K562 (cell line): ENCODE measurements at regions not wholly inside any gene's neighbourhood (a gene's known extent, or its start where the extent isn't known, plus 50 kb on each side); places are given as distances from the start of the nearest gene placed in this dataset.
A peak's percentile ranks its signal among the peaks of the same experiment; 100 is the strongest.

Experiments used
- ATAC-seq: fragments of 200-7000 bp; cut with Tn5 transposase; 3 replicates; pipeline ENCODE4 v1.9.1; 2020; ENCODE audit warnings: moderate library complexity
- BruUV-seq: library from RNA; stranded (reverse); fragments of 400-500 nt; replicated peaks from 2 replicates; lab custom pipeline; 2021; lab: Mats Ljungman, UMichigan
- CTCF ChIA-PET: fragments of 300-600 bp; formaldehyde crosslinking; extraction: SDS; loops from one replicate; lab custom pipeline; 2021; ENCODE audit warnings: low intra/inter-chr PET ratio; lab: Yijun Ruan, JAX
- POLR2A ChIA-PET: fragments of 300-600, 350-650 bp; sonication (Branson Sonifier 250); formaldehyde crosslinking; extraction: SDS; loops from one replicate; lab custom pipeline; 2021; ENCODE audit warnings: antibody characterized with exemption, inconsistent platforms; lab: Yijun Ruan, JAX
- DNase-seq, 4 experiments: peaks; one replicate each; pipeline versions ENCODE4 v3.0.0 to v3.0.0-alpha.2; 2011 to 2018; ENCODE audit warnings: low spot score in 3 of 4, mixed read lengths in 3 of 4; ENCODE audit errors: extremely low read depth in 1 of 4
- FAIRE-seq: peaks from 2 replicates; lab custom pipeline; 2011; peaks lifted over from hg19 to GRCh38; lab: Jason Lieb, UNC
- H2AFZ ChIP-seq: 2 replicates; pipeline ENCODE4 v1.6.0; 2011; ENCODE audit warnings: low read depth, low read length, control low read depth, inconsistent platforms
- H3K27ac ChIP-seq: fragments of 200-600 bp; 3 replicates; pipeline ENCODE4 v1.8.0; 2011; ENCODE audit warnings: low read depth, mild to moderate bottlenecking, control low read depth, inconsistent platforms, low read length, moderate library complexity, mixed read lengths; ENCODE audit errors: extremely low read depth
- H3K27me3 ChIP-seq, 2 experiments: fragments of 300-600 bp in 1 of 2; 2 replicates in 1 of 2; 3 replicates in 1 of 2; pipeline versions ENCODE4 v1.6.0 to v1.8.0; 2011; ENCODE audit warnings: inconsistent platforms in 2 of 2, low read length in 2 of 2, mild to moderate bottlenecking in 1 of 2, mixed read lengths in 1 of 2, moderate library complexity in 1 of 2; ENCODE audit not compliant: control insufficient read depth in 2 of 2, insufficient read depth in 2 of 2
- H3K36me3 ChIP-seq: fragments of 300-600 bp; 3 replicates; pipeline ENCODE4 v1.8.0; 2011; ENCODE audit warnings: mild to moderate bottlenecking, low read length, inconsistent platforms; ENCODE audit not compliant: control insufficient read depth, insufficient read depth
- H3K4me1 ChIP-seq, 2 experiments: fragments of 200-600 bp in 1 of 2; replicated peaks in 1 of 2; 2 replicates in 1 of 2; 3 replicates in 1 of 2; pipeline versions ENCODE4 v1.5.1 to v1.8.0; 2011; ENCODE audit warnings: inconsistent platforms in 2 of 2, low read length in 2 of 2, mild to moderate bottlenecking in 1 of 2, mixed read lengths in 1 of 2, moderate library complexity in 1 of 2; ENCODE audit not compliant: control insufficient read depth in 2 of 2, insufficient read depth in 2 of 2
- H3K4me2 ChIP-seq: 2 replicates; pipeline ENCODE4 v1.6.1; 2011; ENCODE audit warnings: low read length, control low read depth, inconsistent platforms, mixed read lengths; ENCODE audit not compliant: insufficient read depth
- H3K4me3 ChIP-seq: fragments of 200-600 bp; sonication (generic), shearing (Covaris generic); 2 replicates; pipeline ENCODE4 v1.5.1; 2016; ENCODE audit warnings: control low read depth, inconsistent platforms
- H3K79me2 ChIP-seq: fragments of 200-600 bp; 3 replicates; pipeline ENCODE4 v1.8.0; 2011; ENCODE audit warnings: low read length, inconsistent platforms; ENCODE audit not compliant: control insufficient read depth, insufficient read depth
- H3K9ac ChIP-seq, 2 experiments: 2 replicates each; pipeline versions ENCODE4 v1.6.0 to v1.6.1; 2011; ENCODE audit warnings: low read depth in 2 of 2, low read length in 2 of 2, control low read depth in 1 of 2, inconsistent platforms in 1 of 2, mild to moderate bottlenecking in 1 of 2, mixed read lengths in 1 of 2; ENCODE audit not compliant: insufficient read depth in 1 of 2
- H3K9me1 ChIP-seq: one replicate; pipeline ENCODE4 v1.6.0; 2011; ENCODE audit warnings: inconsistent platforms, mild to moderate bottlenecking, low read length, moderate library complexity; ENCODE audit not compliant: control insufficient read depth, insufficient read depth
- H3K9me3 ChIP-seq: replicated peaks from 2 replicates; pipeline ENCODE4 v1.5.1; 2011; ENCODE audit warnings: low read depth, low read length, inconsistent platforms; ENCODE audit not compliant: control insufficient read depth, insufficient read depth
- H4K20me1 ChIP-seq: replicated peaks from 2 replicates; pipeline ENCODE4 v1.6.1; 2011; ENCODE audit warnings: low read length, inconsistent platforms, mixed read lengths; ENCODE audit not compliant: control insufficient read depth, insufficient read depth
- CEBPB ChIP-seq: fragments of 450-650 bp; IDR thresholded peaks from 2 replicates; pipeline ENCODE4 v1.6.1; 2016; ENCODE audit warnings: missing genetic modification characterization, missing compliant biosample characterization
- CEBPG ChIP-seq, 3 experiments: fragments of 200-800 bp in 1 of 3; sonication (Bioruptor generic) in 1 of 3; sonication (generic) in 1 of 3; formaldehyde crosslinking in 1 of 3; IDR thresholded peaks in 2 of 3; conservative IDR thresholded peaks in 1 of 3; 2 replicates each; pipeline versions ENCODE4 v1.6.1 to v1.8.0; 2016 to 2022; ENCODE audit warnings: missing compliant biosample characterization in 2 of 3, missing genetic modification characterization in 2 of 3, mild to moderate bottlenecking in 1 of 3, missing genetic modification reagents in 1 of 3
- CTCF ChIP-seq, 3 experiments: IDR thresholded peaks in 2 of 3; conservative IDR thresholded peaks in 1 of 3; 2 replicates each; pipeline ENCODE4 v1.5.1; 2011 to 2012; ENCODE audit warnings: low read length in 3 of 3, mild to moderate bottlenecking in 3 of 3, control low read depth in 2 of 3, improper control_type of control experiment in 1 of 3, inconsistent platforms in 1 of 3, low read depth in 1 of 3, mixed read lengths in 1 of 3, moderate library complexity in 1 of 3; ENCODE audit not compliant: insufficient read depth in 2 of 3
- NCOA6 ChIP-seq: fragments of 450-650 bp; IDR thresholded peaks from 2 replicates; pipeline ENCODE4 v1.6.1; 2017; ENCODE audit warnings: mild to moderate bottlenecking
- RAD21 ChIP-seq, 2 experiments: fragments of 250-450 bp in 1 of 2; fragments of 450-650 bp in 1 of 2; sonication (Bioruptor Pico) in 1 of 2; formaldehyde crosslinking in 1 of 2; IDR thresholded peaks in 1 of 2; conservative IDR thresholded peaks in 1 of 2; 2 replicates each; pipeline versions ENCODE4 v1.4.0 to v1.8.0; 2020 to 2022; ENCODE audit warnings: mild to moderate bottlenecking in 2 of 2, moderate library complexity in 1 of 2
- RBM39 ChIP-seq: fragments of 200-400 bp; formaldehyde crosslinking; optimal IDR thresholded peaks from 2 replicates; pipeline ENCODE3; 2018; ENCODE audit warnings: low read depth, low read length
- SIN3A ChIP-seq, 2 experiments: fragments of 150-350 bp in 1 of 2; IDR thresholded peaks; 2 replicates each; pipeline ENCODE4 v1.6.1; 2011 to 2016; ENCODE audit warnings: borderline replicate concordance in 2 of 2, low read depth in 2 of 2, low read length in 2 of 2, mild to moderate bottlenecking in 2 of 2, moderate library complexity in 2 of 2; ENCODE audit not compliant: control insufficient read depth in 1 of 2
- UBTF ChIP-seq, 2 experiments: IDR thresholded peaks; 2 replicates each; pipeline ENCODE4 v1.6.1; 2012; ENCODE audit warnings: improper control_type of control experiment in 2 of 2, low read depth in 2 of 2, low read length in 2 of 2, borderline replicate concordance in 1 of 2
- ZHX1 ChIP-seq: fragments of 150-350 bp; conservative IDR thresholded peaks from 2 replicates; pipeline ENCODE4 v1.6.1; 2014; ENCODE audit warnings: low read length
- ZNF174 ChIP-seq: fragments of 250-450 bp; sonication (Bioruptor Pico); IDR thresholded peaks from 2 replicates; pipeline ENCODE4 v1.4.0; 2020; ENCODE audit warnings: mild to moderate bottlenecking
- ZNF212 ChIP-seq: fragments of 450-650 bp; formaldehyde crosslinking; IDR thresholded peaks from 2 replicates; pipeline ENCODE4 v1.4.0; 2020; ENCODE audit warnings: mild to moderate bottlenecking
- ZNF384 ChIP-seq: IDR thresholded peaks from 2 replicates; pipeline ENCODE4 v1.6.1; 2012; ENCODE audit warnings: low read depth, low read length, improper control_type of control experiment
- ZNF449 ChIP-seq: fragments of 250-450 bp; sonication (Bioruptor Pico); IDR thresholded peaks from 2 replicates; pipeline ENCODE4 v1.8.0; 2022; ENCODE audit warnings: moderate library complexity, mild to moderate bottlenecking, inconsistent platforms
- WGBS: fragments of 100-300 bp; shearing (Covaris generic); methylation state at CpG from one replicate; pipeline ENCODE4 v1.1.6; 2016; ENCODE audit warnings: low coverage, mixed read lengths; ENCODE audit not compliant: insufficient coverage; ENCODE audit errors: missing lambda C conversion rate; 5-methylcytosine and 5-hydroxymethylcytosine counted together
- in situ Hi-C: fragments of 300-500 bp; cut with MboI; formaldehyde crosslinking; loops from 4 replicates; pipeline ENCODE4 v1.15.0; 2018; ENCODE audit warnings: inconsistent platforms, mixed read lengths
- intact Hi-C: fragments of 100-400 bp; cut with micrococcal nuclease; formaldehyde crosslinking; loops from 2 replicates; pipeline ENCODE4 v1.14.2; 2022

- no peaks in the 10 kb centered on the region for H3K36me3 ChIP-seq
- H3K27ac ChIP-seq = no peak overlapping the region
- in situ Hi-C loops (no loop called here), intact Hi-C loops (loop anchor here (5.0 kb wide), 1 partner anchor 202 kb away; no protein-coding TSS in a partner anchor)
- H3K9me1 ChIP-seq = no peaks in the 10 kb centered on the region
- 47% methylated on average over 5 of the region's 5 CpGs for WGBS
- ChIA-PET CTCF (interaction anchor here (0.6 to 1.3 kb wide), 7 partner anchors 10 to 1442 kb away, joined by 3 to 13 read pairs (median 4); no protein-coding TSS in a partner anchor), POLR2A (no interaction called here)
- no peak overlapping the region for H3K4me2 ChIP-seq
- no TSS peak for BruUV-seq
- H3K4me3 ChIP-seq = no peak overlapping the region
- no peaks in the 10 kb centered on the region; a peak in 1 of 5 replicates for H3K4me1 ChIP-seq
- peaks cover 28 to 54% of the 10 kb centered on the region in 2 experiments for H3K27me3 ChIP-seq
- FAIRE-seq (no peak), ATAC-seq (peak; percentile 65; the same call in 2 of the 3 replicates), DNase-seq (no peak)
- no peak overlapping the region for H3K9ac ChIP-seq
- no peaks in the 10 kb centered on the region for H3K79me2 ChIP-seq
- no peaks in the 10 kb centered on the region for H3K9me3 ChIP-seq
- no peak overlapping the region for H2AFZ ChIP-seq
- no peaks in the 10 kb centered on the region for H4K20me1 ChIP-seq
- TF ChIP-seq RAD21 (CRISPR knock-in tag; conservative IDR thresholded peaks at IDR 0.05 in 1 of 2, IDR thresholded peaks at IDR 0.05 in 1 of 2) (peak in 1 of 2 experiments; percentile 20; a peak in 1 of 4 replicates), UBTF (IDR thresholded peaks at IDR 0.05; ENCODE audit: borderline replicate concordance in 1 of 2, low read depth in 2 of 2, low read length in 2 of 2) (no peak), ZNF384 (peak; percentile 86), CTCF (IDR thresholded peaks at IDR 0.05 in 2 of 3, conservative IDR thresholded peaks at IDR 0.05 in 1 of 3; ENCODE audit: insufficient read depth in 2 of 3, low read depth in 1 of 3, low read length in 3 of 3) (peak in 2 of 3 experiments; percentile 13 to 40; a peak in 3 of 6 replicates), NCOA6 (no peak), CEBPG (CRISPR knock-in tag; IDR thresholded peaks at IDR 0.05) (no peak), CEBPG (tag; conservative IDR thresholded peaks at IDR 0.05 in 1 of 2, IDR thresholded peaks at IDR 0.05 in 1 of 2) (0 out of 4 replicates have a peak, but pooled peaks of 1 of the 2 experiments have one; percentile 38), ZHX1 (no peak), SIN3A (IDR thresholded peaks at IDR 0.05; ENCODE audit: borderline replicate concordance in 2 of 2, control insufficient read depth in 1 of 2, low read depth in 2 of 2, low read length in 2 of 2) (no peak), ZNF212 (CRISPR knock-in tag) (no peak), ZNF174 (CRISPR knock-in tag) (no peak), CEBPB (peak; percentile 33; the same call in 1 of the 2 replicates), ZNF449 (CRISPR knock-in tag) (no peak), RBM39 (no peak)
These were observed 78.9 kb upstream of the SLC45A1 start for GRCh38 chr1:8239039-8239305.
